Left cardiac atrium (tissue), 4 donors: ENCODE measurements at regions not wholly inside any gene's neighbourhood (a gene's known extent, or its start where the extent isn't known, plus 50 kb on each side); places are given as distances from the start of the nearest gene placed in this dataset.

Source experiments
- ATAC-seq, 2 donors: fragments of 200-7000 bp; cut with Tn5 transposase; one replicate each; pipeline ENCODE4 v1.9.1; 2020; ENCODE audit warnings: mild to moderate bottlenecking in 2 of 2, moderate library complexity in 2 of 2
- DNase-seq: peaks from one replicate; pipeline ENCODE4 v3.0.0-alpha.2; 2020
- intact Hi-C, 2 donors: fragments of 100-400 bp; cut with DNase I; formaldehyde crosslinking; loops; one replicate each; pipeline versions ENCODE4 v1.14.1 to v1.15.1; 2022 to 2023
- donor health status: DM: no; HTN: yes; CAD: no.
- donor health status: DM: no; HTN: yes; CAD: no; lungs with severe emphysema.
- donor health status: DM: yes; HTN: yes; CAD: no.
- donor health status: Dilated cardiomyopathy.

GRCh38 chr10:6650586-6650985 lies 70.5 kb upstream of the PRKCQ start:
- intact Hi-C loops = no loop called here
- ATAC-seq (no peak), DNase-seq (no peak)

GRCh38 chr10:6649903-6650302 lies 69.8 kb upstream of the PRKCQ start:
- DNase-seq (no peak), ATAC-seq (no peak)
- intact Hi-C loops = no loop called here

- ATAC-seq (no peak), DNase-seq (no peak)
- intact Hi-C loops = no loop called here
These were observed 69.0 kb upstream of the PRKCQ start for GRCh38 chr10:6648894-6649720.

- ATAC-seq (no peak), DNase-seq (no peak)
- intact Hi-C loops = no loop called here
These were observed 67.9 kb upstream of the PRKCQ start for GRCh38 chr10:6647811-6648526.

- intact Hi-C loops = no loop called here
- no peak for ATAC-seq
- DNase-seq = no peak
These were observed 63.9 kb upstream of the PRKCQ start for GRCh38 chr10:6643962-6644361.

GRCh38 chr10:6642876-6643275 lies 62.8 kb upstream of the PRKCQ start:
- intact Hi-C loops = no loop called here
- ATAC-seq (no peak), DNase-seq (no peak)

GRCh38 chr10:6640433-6641040 lies 60.5 kb upstream of the PRKCQ start:
- intact Hi-C loops = no loop called here
- no peak for ATAC-seq
- DNase-seq = no peak

- DNase-seq (no peak), ATAC-seq (no peak)
- intact Hi-C loops = no loop called here
These were observed 57.0 kb upstream of the PRKCQ start for GRCh38 chr10:6637053-6637452.

GRCh38 chr10:6635784-6636183 lies 55.7 kb upstream of the PRKCQ start:
- intact Hi-C loops = no loop called here
- ATAC-seq (no peak), DNase-seq (no peak)
